H1 (cell line): ENCODE measurements at regions not wholly inside any gene's neighbourhood (a gene's known extent, or its start where the extent isn't known, plus 50 kb on each side); places are given as distances from the start of the nearest gene placed in this dataset.

Source experiments
- E2F6 ChIP-seq: IDR thresholded peaks from 2 replicates; pipeline ENCODE4 v1.6.1; 2012; ENCODE audit warnings: inconsistent platforms
- POLR2A ChIP-seq, 2 experiments: IDR thresholded peaks; 1 replicate in 1 of 2; 2 replicates in 1 of 2; pipeline ENCODE4 v1.6.1; 2011; ENCODE audit warnings: low read depth in 2 of 2, low read length in 2 of 2, mild to moderate bottlenecking in 2 of 2; ENCODE audit errors: control extremely low read depth in 1 of 2

GRCh38 chr4:156583265-156583664 lies 388.3 kb downstream of the PDGFC start (continued):
- TF ChIP-seq E2F6 = no peak
- TF ChIP-seq POLR2A (IDR thresholded peaks at IDR 0.05; ENCODE audit: control extremely low read depth in 1 of 2, low read depth in 2 of 2, low read length in 2 of 2) = no peak
- TF ChIP-seq, all 59 proteins: peak for 0
